Esophagus squamous epithelium (tissue), 5 donors: ENCODE measurements at regions not wholly inside any gene's neighbourhood (a gene's known extent, or its start where the extent isn't known, plus 50 kb on each side); places are given as distances from the start of the nearest gene placed in this dataset.

ENCODE experiments used
- DNase-seq: peaks from one replicate; lab custom pipeline; 2025; lab: John Stamatoyannopoulos, UW
- H3K27ac ChIP-seq, 4 donors: fragments of 200-600 bp; sonication (generic); one replicate each; pipeline ENCODE4 v1.5.1; 2016 to 2019; ENCODE audit warnings: mild to moderate bottlenecking in 1 of 4
- H3K27me3 ChIP-seq, 4 donors: fragments of 200-600 bp; sonication (generic); 1 replicate in 3 of 4; 2 replicates in 1 of 4; pipeline versions ENCODE4 v1.5.1 to v1.6.0; 2017 to 2021; ENCODE audit warnings: antibody characterized with exemption in 1 of 4
- H3K36me3 ChIP-seq, 3 donors: fragments of 200-600 bp; sonication (generic); one replicate each; pipeline ENCODE4 v1.5.1; 2016 to 2019
- H3K4me1 ChIP-seq, 3 donors: fragments of 200-600 bp; sonication (generic); one replicate each; pipeline ENCODE4 v1.5.1; 2017 to 2019
- H3K4me3 ChIP-seq, 4 donors: fragments of 200-600 bp; sonication (generic); 1 replicate in 3 of 4; 2 replicates in 1 of 4; pipeline ENCODE4 v1.5.1; 2016 to 2019; ENCODE audit warnings: mild to moderate bottlenecking in 2 of 4, moderate library complexity in 1 of 4
- H3K9me3 ChIP-seq, 3 donors: fragments of 200-600 bp; sonication (generic); one replicate each; pipeline ENCODE4 v1.5.1; 2016 to 2019
- CTCF ChIP-seq, 6 experiments: fragments of 450-650 bp in 4 of 6; fragments of 200-600 bp in 2 of 6; sonication (generic) in 2 of 6; IDR thresholded peaks; one replicate each; pipeline ENCODE4 v1.5.1; 2016 to 2019; ENCODE audit warnings: antibody characterized with exemption in 6 of 6, mild to moderate bottlenecking in 4 of 6, moderate library complexity in 4 of 6
- POLR2A ChIP-seq, 4 donors: fragments of 450-650 bp; IDR thresholded peaks; one replicate each; pipeline ENCODE4 v1.6.1; 2017; ENCODE audit warnings: antibody characterized with exemption in 4 of 4, mild to moderate bottlenecking in 4 of 4, moderate library complexity in 3 of 4
- WGBS, 2 donors: methylation state at CpG; one replicate each; pipeline ENCODE4 v1.1.5; 2018; 5-methylcytosine and 5-hydroxymethylcytosine counted together
- intact Hi-C: fragments of 100-400 bp; cut with DNase I; formaldehyde crosslinking; loops from one replicate; pipeline ENCODE4 v1.15.0; 2022
- donor health status: DM: yes; HTN: yes; CAD: no.

- intact Hi-C loops: no loop called here
- WGBS, 2 donors: 83 to 100% methylated on average over 2 of the region's 2 CpGs
- Histone ChIP-seq H3K4me1 (peaks cover 0 to 7% (median 0%) of the 10 kb centered on the region in 3 donors), H3K9me3 (no peaks in the 10 kb centered on the region), H3K27me3 (no peaks in the 10 kb centered on the region), H3K36me3 (no peaks in the 10 kb centered on the region), H3K4me3 (no peak overlapping the region), H3K27ac (no peak overlapping the region)
- TF ChIP-seq POLR2A (IDR thresholded peaks at IDR 0.05) (no peak), CTCF (IDR thresholded peaks at IDR 0.05) (no peak)
- no peak for DNase-seq
Measured at GRCh38 chr4:186809070-186809469, 85.4 kb upstream of the FAT1 start.

- H3K27ac ChIP-seq: no peak overlapping the region
- H3K4me1 ChIP-seq: peaks cover 0 to 7% (median 0%) of the 10 kb centered on the region in 3 donors
- intact Hi-C loops: no loop called here
- no peak overlapping the region for H3K4me3 ChIP-seq
- DNase-seq: no peak
- H3K9me3 ChIP-seq: no peaks in the 10 kb centered on the region
- H3K27me3 ChIP-seq: no peaks in the 10 kb centered on the region
- WGBS, 2 donors: 72 to 96% methylated on average over 3 of the region's 3 CpGs
- H3K36me3 ChIP-seq: no peaks in the 10 kb centered on the region
- TF ChIP-seq POLR2A (IDR thresholded peaks at IDR 0.05) (no peak), CTCF (IDR thresholded peaks at IDR 0.05) (no peak)
Measured at GRCh38 chr4:186810613-186811150, 87.0 kb upstream of the FAT1 start.

- Histone ChIP-seq H3K27ac (no peak overlapping the region), H3K27me3 (no peaks in the 10 kb centered on the region), H3K4me3 (no peak overlapping the region), H3K4me1 (peaks cover 0 to 7% (median 0%) of the 10 kb centered on the region in 3 donors), H3K36me3 (no peaks in the 10 kb centered on the region), H3K9me3 (no peaks in the 10 kb centered on the region)
- intact Hi-C loops: no loop called here
- no peak for TF ChIP-seq CTCF (IDR thresholded peaks at IDR 0.05)
- TF ChIP-seq POLR2A (IDR thresholded peaks at IDR 0.05): no peak
- DNase-seq: no peak
Measured at GRCh38 chr4:186812592-186812991, 88.9 kb upstream of the FAT1 start.

GRCh38 chr4:186813377-186814068, 89.9 kb upstream of the FAT1 start:
- intact Hi-C loops: no loop called here
- Histone ChIP-seq H3K36me3 (no peaks in the 10 kb centered on the region), H3K9me3 (no peaks in the 10 kb centered on the region), H3K27me3 (no peaks in the 10 kb centered on the region), H3K4me1 (peaks cover 0 to 2% (median 0%) of the 10 kb centered on the region in 3 donors), H3K27ac (no peak overlapping the region), H3K4me3 (no peak overlapping the region)
- 75 to 91% methylated on average over 3 of the region's 3 CpGs for WGBS, 2 donors
- TF ChIP-seq POLR2A (IDR thresholded peaks at IDR 0.05) (no peak), CTCF (IDR thresholded peaks at IDR 0.05) (no peak)
- no peak for DNase-seq

- DNase-seq: no peak
- no peak overlapping the region for H3K27ac ChIP-seq
- H3K4me3 ChIP-seq: no peak overlapping the region
- 32 to 40% methylated on average over 2 of the region's 2 CpGs for whole genome bisulfite sequencing, 2 donors
- H3K36me3 ChIP-seq: no peaks in the 10 kb centered on the region
- intact Hi-C loops: no loop called here
- no peaks in the 10 kb centered on the region for H3K4me1 ChIP-seq
- no peaks in the 10 kb centered on the region for H3K27me3 ChIP-seq
- TF ChIP-seq POLR2A (IDR thresholded peaks at IDR 0.05) (no peak), CTCF (IDR thresholded peaks at IDR 0.05) (no peak)
- no peaks in the 10 kb centered on the region for H3K9me3 ChIP-seq
Measured at GRCh38 chr4:186814535-186815070, 90.9 kb upstream of the FAT1 start.
